DOHH2 (cell line): ENCODE measurements at regions not wholly inside any gene's neighbourhood (a gene's known extent, or its start where the extent isn't known, plus 50 kb on each side); places are given as distances from the start of the nearest gene placed in this dataset.
A peak's percentile ranks its signal among the peaks of the same experiment; 100 is the strongest.

Experiments used
- H3F3A ChIP-seq: fragments of 200-600 bp; sonication (generic), shearing (Covaris generic); 2 replicates; pipeline ENCODE4 v1.6.0; 2016; ENCODE audit warnings: antibody characterized with exemption, mild to moderate bottlenecking; ENCODE audit not compliant: control insufficient read depth, insufficient read depth
- H3K27ac ChIP-seq: fragments of 200-600 bp; sonication (generic); 2 replicates; pipeline ENCODE4 v1.5.1; 2014; ENCODE audit warnings: low read depth, mild to moderate bottlenecking, low read length, moderate library complexity
- H3K27me3 ChIP-seq: fragments of 200-600 bp; sonication (generic); 2 replicates; pipeline ENCODE4 v1.6.1; 2014; ENCODE audit warnings: mild to moderate bottlenecking, low read length, mixed read lengths; ENCODE audit not compliant: control insufficient read depth
- H3K36me3 ChIP-seq: fragments of 200-600 bp; sonication (generic); 2 replicates; pipeline ENCODE4 v1.6.1; 2014; ENCODE audit warnings: mild to moderate bottlenecking, low read length, moderate library complexity, mixed read lengths; ENCODE audit not compliant: control insufficient read depth
- H3K4me1 ChIP-seq: fragments of 200-600 bp; sonication (generic); 2 replicates; pipeline ENCODE4 v1.6.1; 2014; ENCODE audit warnings: mild to moderate bottlenecking, low read length, mixed read lengths; ENCODE audit not compliant: control insufficient read depth
- H3K4me2 ChIP-seq: fragments of 200-600 bp; sonication (generic); 2 replicates; pipeline ENCODE4 v1.6.0; 2014; ENCODE audit warnings: mild to moderate bottlenecking, low read length, moderate library complexity
- H3K4me3 ChIP-seq: fragments of 200-600 bp; sonication (generic); 2 replicates; pipeline ENCODE4 v1.5.1; 2014; ENCODE audit warnings: mild to moderate bottlenecking, low read length, mixed read lengths
- H3K79me2 ChIP-seq: fragments of 200-600 bp; sonication (generic); 2 replicates; pipeline ENCODE4 v1.6.1; 2014; ENCODE audit warnings: mild to moderate bottlenecking, low read length, mixed read lengths; ENCODE audit not compliant: control insufficient read depth
- H3K9me2 ChIP-seq: fragments of 200-600 bp; sonication (generic); replicated peaks from 2 replicates; pipeline ENCODE4 v1.6.1; 2014; ENCODE audit warnings: mild to moderate bottlenecking, low read length, mixed read lengths; ENCODE audit not compliant: control insufficient read depth
- H3K9me3 ChIP-seq: fragments of 200-600 bp; sonication (generic); 2 replicates; pipeline ENCODE4 v1.6.1; 2014; ENCODE audit warnings: antibody characterized with exemption, low read length, mixed read lengths; ENCODE audit not compliant: control insufficient read depth, insufficient read depth
- H4K20me1 ChIP-seq: fragments of 200-600 bp; sonication (generic); 2 replicates; pipeline ENCODE4 v1.6.0; 2014; ENCODE audit warnings: low read depth, mild to moderate bottlenecking, antibody characterized with exemption, low read length, moderate library complexity; ENCODE audit not compliant: control insufficient read depth, insufficient read depth
- EZH2phosphoT487 ChIP-seq: fragments of 200-600 bp; sonication (generic); IDR thresholded peaks from 2 replicates; pipeline ENCODE4 v1.6.1; 2017; ENCODE audit warnings: borderline replicate concordance, mild to moderate bottlenecking, antibody characterized with exemption, low read length, moderate library complexity, mixed read lengths
- TF ChIP-seq, protein P1 (sequence below): fragments of 200-600 bp; sonication (generic); IDR thresholded peaks from one replicate; pipeline ENCODE4 v1.5.1; 2014; ENCODE audit warnings: antibody characterized with exemption, mild to moderate bottlenecking, low read depth, low read length; ENCODE audit not compliant: poor library complexity, severe bottlenecking

DNA sequence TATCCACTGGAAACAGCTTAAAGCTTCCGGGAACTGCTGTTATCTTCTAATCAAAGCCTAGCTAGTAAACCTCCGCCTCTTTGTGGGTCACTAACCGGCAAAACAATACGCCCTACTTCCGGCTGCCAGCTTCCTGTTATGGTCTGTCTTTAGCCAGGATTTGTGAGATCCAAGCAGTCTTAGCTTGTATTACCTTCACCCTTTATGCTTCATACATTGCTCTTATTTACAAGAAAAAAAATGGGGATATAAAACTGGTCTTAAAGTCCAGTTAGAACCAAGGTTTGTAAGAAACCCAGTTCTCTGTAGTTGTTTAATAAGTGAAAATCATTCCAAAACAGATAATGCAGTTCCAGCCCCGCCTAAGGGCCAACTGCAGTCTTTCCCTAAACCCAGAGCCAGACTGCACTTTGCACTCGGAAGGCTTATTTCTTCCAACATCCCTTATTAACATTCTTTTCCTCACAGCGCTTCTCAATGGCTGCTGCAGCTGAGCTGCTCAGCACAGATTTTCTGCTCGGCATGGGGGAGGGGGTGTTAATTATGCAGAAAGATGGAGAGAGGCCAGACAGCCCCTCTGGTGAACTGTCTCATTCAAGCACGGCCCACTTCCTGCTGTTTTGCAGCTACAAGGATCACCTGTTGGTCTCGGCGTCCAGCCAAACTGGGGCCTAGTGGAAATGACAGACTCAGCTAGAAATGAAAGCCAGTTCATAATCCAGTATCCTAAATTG is 368.4 kb downstream of the KLF12 start:
- no peaks in the 10 kb centered on the region for H3K9me2 ChIP-seq
- peak overlapping the region; percentile 66 for H3K27ac ChIP-seq
- peak overlapping the region; percentile 56 for H3K4me2 ChIP-seq
- H3F3A ChIP-seq, result peaks cover 7% of the 10 kb centered on the region; the same call in 1 of the 2 replicates
- H3K36me3 ChIP-seq, result peaks cover 6% of the 10 kb centered on the region; the same call in 1 of the 2 replicates
- H3K4me3 ChIP-seq, result peak overlapping the region; percentile 37
- no peaks in the 10 kb centered on the region for H3K9me3 ChIP-seq
- peaks cover 37% of the 10 kb centered on the region for H3K4me1 ChIP-seq
- H3K79me2 ChIP-seq, result no peaks in the 10 kb centered on the region
- H4K20me1 ChIP-seq, result no peaks in the 10 kb centered on the region
- no peaks in the 10 kb centered on the region for H3K27me3 ChIP-seq
- no peak for TF ChIP-seq EZH2phosphoT487
- TF ChIP-seq, protein P1, sequence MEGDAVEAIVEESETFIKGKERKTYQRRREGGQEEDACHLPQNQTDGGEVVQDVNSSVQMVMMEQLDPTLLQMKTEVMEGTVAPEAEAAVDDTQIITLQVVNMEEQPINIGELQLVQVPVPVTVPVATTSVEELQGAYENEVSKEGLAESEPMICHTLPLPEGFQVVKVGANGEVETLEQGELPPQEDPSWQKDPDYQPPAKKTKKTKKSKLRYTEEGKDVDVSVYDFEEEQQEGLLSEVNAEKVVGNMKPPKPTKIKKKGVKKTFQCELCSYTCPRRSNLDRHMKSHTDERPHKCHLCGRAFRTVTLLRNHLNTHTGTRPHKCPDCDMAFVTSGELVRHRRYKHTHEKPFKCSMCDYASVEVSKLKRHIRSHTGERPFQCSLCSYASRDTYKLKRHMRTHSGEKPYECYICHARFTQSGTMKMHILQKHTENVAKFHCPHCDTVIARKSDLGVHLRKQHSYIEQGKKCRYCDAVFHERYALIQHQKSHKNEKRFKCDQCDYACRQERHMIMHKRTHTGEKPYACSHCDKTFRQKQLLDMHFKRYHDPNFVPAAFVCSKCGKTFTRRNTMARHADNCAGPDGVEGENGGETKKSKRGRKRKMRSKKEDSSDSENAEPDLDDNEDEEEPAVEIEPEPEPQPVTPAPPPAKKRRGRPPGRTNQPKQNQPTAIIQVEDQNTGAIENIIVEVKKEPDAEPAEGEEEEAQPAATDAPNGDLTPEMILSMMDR, result no peak

DNA sequence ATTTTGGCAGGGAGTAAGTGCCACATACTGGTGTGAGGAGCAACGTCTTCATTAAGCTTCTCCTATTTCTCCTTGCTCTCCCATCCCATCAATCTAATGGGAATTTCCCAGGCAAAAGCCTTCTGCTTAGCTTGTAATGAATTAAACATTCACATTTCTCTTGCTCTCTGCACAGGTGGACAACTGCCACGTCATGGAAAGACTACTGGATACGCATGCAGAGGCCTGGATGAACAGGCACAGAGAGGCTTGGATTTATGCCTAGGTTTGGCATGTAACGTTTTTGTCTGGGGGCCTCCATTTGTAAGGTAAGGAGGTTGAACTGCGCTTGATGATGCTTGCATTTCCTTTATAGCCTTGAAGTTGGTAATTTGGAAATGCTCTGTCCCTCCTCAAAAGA is 374.8 kb downstream of the KLF12 start:
- no peak overlapping the region for H3K27ac ChIP-seq
- no peaks in the 10 kb centered on the region for H3K79me2 ChIP-seq
- TF ChIP-seq EZH2phosphoT487, result no peak
- TF ChIP-seq, protein P1, result no peak
- H3F3A ChIP-seq, result peaks cover 8% of the 10 kb centered on the region; the same call in 1 of the 2 replicates
- H3K27me3 ChIP-seq, result no peaks in the 10 kb centered on the region
- H3K4me1 ChIP-seq, result peaks cover 6% of the 10 kb centered on the region
- H3K4me2 ChIP-seq, result no peak overlapping the region
- H4K20me1 ChIP-seq, result no peaks in the 10 kb centered on the region
- H3K36me3 ChIP-seq, result peaks cover 6% of the 10 kb centered on the region
- no peak overlapping the region for H3K4me3 ChIP-seq
- no peaks in the 10 kb centered on the region for H3K9me3 ChIP-seq
- H3K9me2 ChIP-seq, result no peaks in the 10 kb centered on the region

DNA sequence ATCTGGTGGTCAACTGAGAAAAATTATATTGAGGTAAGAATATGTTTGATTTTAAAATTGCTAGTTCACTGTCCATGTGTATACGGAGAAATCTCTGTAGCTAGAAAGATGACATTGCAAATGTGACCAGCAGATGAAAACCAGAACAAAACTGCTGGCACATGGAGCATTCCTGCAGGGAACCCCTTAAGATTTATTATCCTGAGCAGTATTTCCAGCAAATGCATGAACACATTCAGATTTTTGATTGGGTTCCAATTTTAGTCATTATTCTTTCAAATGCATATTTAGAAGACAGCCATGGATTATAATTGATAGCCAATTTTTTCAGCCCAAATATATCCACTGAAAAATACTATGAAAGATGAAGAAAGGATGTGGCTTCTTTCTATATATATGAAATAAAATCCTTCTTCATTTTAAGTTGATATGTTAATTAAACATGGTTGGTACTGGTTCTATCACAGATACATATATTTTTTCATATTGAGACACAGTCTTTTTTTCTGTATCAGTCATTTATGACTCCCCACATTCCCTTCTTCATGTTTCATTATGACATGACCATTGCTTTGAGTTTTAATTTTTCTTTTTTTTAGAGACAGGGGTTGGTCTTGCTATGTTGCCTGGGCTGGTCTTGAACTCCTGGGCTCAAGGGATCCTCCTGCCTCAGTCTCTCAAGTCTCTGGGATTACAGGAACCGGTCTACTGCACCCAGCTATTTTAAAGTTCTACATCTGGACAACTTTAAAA is 376.5 kb downstream of the KLF12 start:
- no peak overlapping the region for H3K27ac ChIP-seq
- no peaks in the 10 kb centered on the region for H3K9me3 ChIP-seq
- no peaks in the 10 kb centered on the region for H3K9me2 ChIP-seq
- H3K4me3 ChIP-seq, result no peak overlapping the region
- TF ChIP-seq, protein P1, result no peak
- TF ChIP-seq EZH2phosphoT487, result no peak
- H4K20me1 ChIP-seq, result no peaks in the 10 kb centered on the region
- no peak overlapping the region for H3K4me2 ChIP-seq
- H3K27me3 ChIP-seq, result no peaks in the 10 kb centered on the region
- peaks cover 6% of the 10 kb centered on the region for H3K4me1 ChIP-seq
- no peaks in the 10 kb centered on the region for H3K79me2 ChIP-seq
- peaks cover 8% of the 10 kb centered on the region; the same call in 1 of the 2 replicates for H3F3A ChIP-seq
- H3K36me3 ChIP-seq, result peaks cover 6% of the 10 kb centered on the region
